GM12892 (cell line): ENCODE measurements at regions not wholly inside any gene's neighbourhood (a gene's known extent, or its start where the extent isn't known, plus 50 kb on each side); places are given as distances from the start of the nearest gene placed in this dataset.
"Not testable (repeated sequence)": the region's sequence is repeated elsewhere in the genome, so short reads cannot be mapped to it uniquely, and the experiment has no call there.

Source experiments
- POLR2A ChIP-seq: IDR thresholded peaks from 2 replicates; pipeline ENCODE4 v1.6.1; 2011; ENCODE audit warnings: low read depth, low read length, control low read depth
- POLR2AphosphoS5 ChIP-seq: IDR thresholded peaks from 2 replicates; pipeline ENCODE4 v1.6.1; 2011; ENCODE audit warnings: low read depth, low read length, control low read depth
- TAF1 ChIP-seq: IDR thresholded peaks from 2 replicates; pipeline ENCODE4 v1.6.1; 2011; ENCODE audit warnings: low read depth, mild to moderate bottlenecking, control low read depth, low read length, borderline replicate concordance

DNA sequence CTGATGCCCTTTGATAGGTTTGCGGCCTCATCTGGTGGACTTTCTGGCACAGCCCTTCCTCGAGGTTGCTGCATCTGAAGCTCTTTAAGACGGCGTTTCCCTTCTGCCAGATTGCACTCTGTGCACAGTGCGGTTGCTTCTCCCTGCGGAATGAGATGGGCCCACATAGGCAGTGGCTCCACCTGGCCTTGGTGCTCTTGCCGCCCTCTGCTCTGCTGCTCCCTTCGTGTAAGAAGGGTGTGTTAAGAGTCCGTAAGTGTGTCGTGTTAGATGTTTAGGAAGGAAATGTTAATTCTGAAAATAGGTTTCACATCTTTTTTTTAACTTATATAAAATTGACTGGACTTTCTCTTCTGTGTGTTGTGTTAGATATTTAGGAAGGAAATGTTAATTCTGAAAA is 240.3 kb downstream of the RTP5 start:
- TF ChIP-seq POLR2A, POLR2AphosphoS5, TAF1: not testable (repeated sequence)
